ENCODE measurements at regions not wholly inside any gene's neighbourhood (a gene's known extent, or its start where the extent isn't known, plus 50 kb on each side); places are given as distances from the start of the nearest gene placed in this dataset.

- H3K36me3 ChIP-seq (ENCODE audit: control insufficient read depth, insufficient read depth, low read length): no peaks in the 10 kb centered on the region
These were observed 79.6 kb downstream of the RSPH3 start for GRCh38 chr6:158920311-158920905.

DNA sequence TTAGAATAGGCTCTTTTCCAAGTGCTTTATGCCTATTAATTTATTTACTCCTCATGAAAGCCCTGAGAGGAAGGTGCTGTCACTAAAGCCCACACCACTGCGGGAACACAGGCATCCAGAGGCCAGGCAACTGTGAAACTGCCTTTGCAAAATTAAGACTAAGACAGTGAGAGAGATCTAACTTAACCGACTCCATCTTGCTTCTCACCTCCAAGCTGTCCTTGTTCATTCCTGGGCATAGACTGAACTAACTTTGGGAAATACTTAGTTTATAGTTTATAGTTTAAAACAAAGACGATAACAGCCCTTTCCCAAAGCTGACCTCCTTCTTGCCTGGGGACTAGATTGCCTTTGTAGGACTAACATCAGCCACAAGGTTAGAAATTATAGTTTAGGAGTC, 80.1 kb downstream of the RSPH3 start:
- DNase-seq (ENCODE audit: low read depth): no peak
- H3K27me3 ChIP-seq (ENCODE audit: control insufficient read depth, insufficient read depth, low read length): no peaks in the 10 kb centered on the region
- TF ChIP-seq CTCF (IDR thresholded peaks at IDR 0.05; ENCODE audit: insufficient read depth, low read length, poor library complexity, severe bottlenecking): no peak
- H3K36me3 ChIP-seq (ENCODE audit: control insufficient read depth, insufficient read depth, low read length): no peaks in the 10 kb centered on the region
- H3K4me3 ChIP-seq (ENCODE audit: low read depth, low read length): no peak overlapping the region

More at GRCh38 chr6:158920311-158920905, 79.6 kb downstream of the RSPH3 start:
- no peaks in the 10 kb centered on the region for H3K27me3 ChIP-seq (ENCODE audit: control insufficient read depth, insufficient read depth, low read length)
- TF ChIP-seq CTCF (IDR thresholded peaks at IDR 0.05; ENCODE audit: insufficient read depth, low read length, poor library complexity, severe bottlenecking): no peak
- H3K4me3 ChIP-seq (ENCODE audit: low read depth, low read length): no peak overlapping the region
- no peak for DNase-seq (ENCODE audit: low read depth)

DNA sequence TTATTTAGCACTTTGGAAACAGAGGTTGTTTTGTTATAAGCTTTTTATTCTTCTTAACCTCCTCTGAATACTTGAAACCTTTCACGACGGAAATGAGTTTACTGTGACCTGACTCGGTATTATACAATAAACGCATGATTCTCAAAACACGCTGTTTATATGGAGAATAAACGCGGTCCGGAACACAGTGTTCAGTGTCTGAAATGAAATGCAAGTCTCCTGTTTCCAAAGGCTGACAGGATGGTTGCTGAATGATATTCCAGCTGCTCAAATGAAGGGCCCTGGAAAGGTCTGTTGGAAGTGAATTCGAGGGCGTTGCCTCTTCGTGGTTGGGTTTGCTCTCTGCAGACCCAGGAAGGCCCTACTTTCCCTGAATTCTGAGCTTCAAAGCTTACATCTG, 83.4 kb downstream of the RSPH3 start:
- no peak for DNase-seq (ENCODE audit: low read depth)
- Histone ChIP-seq H3K27me3 (ENCODE audit: control insufficient read depth, insufficient read depth, low read length) (no peaks in the 10 kb centered on the region), H3K36me3 (ENCODE audit: control insufficient read depth, insufficient read depth, low read length) (no peaks in the 10 kb centered on the region), H3K4me3 (ENCODE audit: low read depth, low read length) (no peak overlapping the region)
- TF ChIP-seq CTCF (IDR thresholded peaks at IDR 0.05; ENCODE audit: insufficient read depth, low read length, poor library complexity, severe bottlenecking): no peak

DNA sequence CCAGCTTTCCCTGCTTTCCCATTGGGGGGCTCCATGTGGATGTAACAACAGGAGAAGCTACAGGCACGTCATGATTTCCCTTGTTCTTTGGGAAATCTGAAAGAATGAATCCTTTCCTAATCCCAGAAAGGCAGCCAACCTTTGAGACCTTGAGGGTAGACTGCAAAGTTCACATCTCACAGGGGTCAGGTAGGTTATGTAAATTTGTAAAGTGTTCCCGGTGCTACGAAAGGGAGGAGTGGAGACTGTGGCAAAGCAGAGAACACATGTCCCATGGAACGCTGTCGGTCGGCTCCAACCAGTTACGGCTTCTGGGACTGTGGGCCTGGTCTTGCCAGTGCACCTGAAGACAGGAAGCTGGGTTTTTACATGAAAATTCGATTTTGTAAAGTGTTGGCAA, 85.1 kb downstream of the RSPH3 start:
- Histone ChIP-seq H3K27me3 (ENCODE audit: control insufficient read depth, insufficient read depth, low read length) (no peaks in the 10 kb centered on the region), H3K4me3 (ENCODE audit: low read depth, low read length) (no peak overlapping the region), H3K36me3 (ENCODE audit: control insufficient read depth, insufficient read depth, low read length) (no peaks in the 10 kb centered on the region)
- DNase-seq (ENCODE audit: low read depth): no peak
- TF ChIP-seq CTCF (IDR thresholded peaks at IDR 0.05; ENCODE audit: insufficient read depth, low read length, poor library complexity, severe bottlenecking): no peak

GRCh38 chr6:158913580-158913979, 86.4 kb downstream of the RSPH3 start:
- Histone ChIP-seq H3K27me3 (ENCODE audit: control insufficient read depth, insufficient read depth, low read length) (no peaks in the 10 kb centered on the region), H3K4me3 (ENCODE audit: low read depth, low read length) (no peak overlapping the region), H3K36me3 (ENCODE audit: control insufficient read depth, insufficient read depth, low read length) (no peaks in the 10 kb centered on the region)
- TF ChIP-seq CTCF (IDR thresholded peaks at IDR 0.05; ENCODE audit: insufficient read depth, low read length, poor library complexity, severe bottlenecking): no peak
- DNase-seq (ENCODE audit: low read depth): no peak

DNA sequence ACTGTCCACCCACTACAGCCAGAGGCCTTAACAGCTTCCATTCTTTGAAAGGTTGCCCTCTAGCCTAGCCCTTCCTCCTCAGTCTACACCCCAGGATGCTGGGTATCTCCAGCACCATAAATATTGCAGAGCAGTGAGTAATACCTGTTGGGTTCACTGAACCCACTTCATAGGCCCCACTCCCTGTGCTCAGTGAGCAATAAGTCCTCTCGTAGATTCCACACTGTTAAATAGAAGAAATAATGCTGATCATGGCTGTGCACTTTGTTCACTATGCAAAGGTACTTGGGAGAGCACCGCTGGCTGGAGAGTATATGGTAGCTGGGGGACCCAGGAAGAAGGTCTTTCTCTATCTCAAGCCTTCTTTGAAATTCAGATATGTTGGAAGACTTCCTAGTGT, 87.3 kb downstream of the RSPH3 start:
- no peak for DNase-seq (ENCODE audit: low read depth)
- no peak for TF ChIP-seq CTCF (IDR thresholded peaks at IDR 0.05; ENCODE audit: insufficient read depth, low read length, poor library complexity, severe bottlenecking)
- Histone ChIP-seq H3K36me3 (ENCODE audit: control insufficient read depth, insufficient read depth, low read length) (no peaks in the 10 kb centered on the region), H3K4me3 (ENCODE audit: low read depth, low read length) (no peak overlapping the region), H3K27me3 (ENCODE audit: control insufficient read depth, insufficient read depth, low read length) (no peaks in the 10 kb centered on the region)
